OCI-LY1 (cell line): ENCODE measurements at regions not wholly inside any gene's neighbourhood (a gene's known extent, or its start where the extent isn't known, plus 50 kb on each side); places are given as distances from the start of the nearest gene placed in this dataset.

Experiments used
- H2AFZ ChIP-seq: fragments of 200-600 bp; sonication (generic), shearing (Covaris generic); 2 replicates; pipeline ENCODE4 v1.6.0; 2014; ENCODE audit warnings: antibody characterized with exemption, mild to moderate bottlenecking, low read length
- H3F3A ChIP-seq: fragments of 200-600 bp; sonication (generic), shearing (Covaris generic); 2 replicates; pipeline ENCODE4 v1.6.0; 2014; ENCODE audit warnings: mild to moderate bottlenecking, antibody characterized with exemption, low read length, moderate library complexity; ENCODE audit not compliant: insufficient read depth
- H3K27ac ChIP-seq: fragments of 200-600 bp; sonication (generic); 2 replicates; pipeline ENCODE4 v1.5.1; 2014; ENCODE audit warnings: low read length, mixed run types, mild to moderate bottlenecking, low read depth; ENCODE audit not compliant: poor library complexity, severe bottlenecking
- H3K27me3 ChIP-seq: fragments of 200-600 bp; sonication (generic); 2 replicates; pipeline ENCODE4 v1.6.0; 2014; ENCODE audit warnings: antibody characterized with exemption, mild to moderate bottlenecking, low read length, moderate library complexity; ENCODE audit not compliant: insufficient read depth
- H3K36me3 ChIP-seq: fragments of 200-600 bp; sonication (generic); 2 replicates; pipeline ENCODE4 v1.6.1; 2014; ENCODE audit warnings: mild to moderate bottlenecking, antibody characterized with exemption, low read length, moderate library complexity, mixed read lengths; ENCODE audit not compliant: insufficient read depth
- H3K4me1 ChIP-seq: fragments of 200-600 bp; sonication (generic); 2 replicates; pipeline ENCODE4 v1.5.1; 2014; ENCODE audit warnings: mild to moderate bottlenecking, low read length, moderate library complexity; ENCODE audit not compliant: insufficient read depth, severe bottlenecking
- H3K4me2 ChIP-seq: fragments of 200-600 bp; sonication (generic), shearing (Covaris generic); 2 replicates; pipeline ENCODE4 v1.6.1; 2014; ENCODE audit warnings: low read length
- H3K4me3 ChIP-seq: fragments of 200-600 bp; sonication (generic); 2 replicates; pipeline ENCODE4 v1.5.1; 2014; ENCODE audit warnings: low read length, low read depth, mild to moderate bottlenecking, mixed read lengths; ENCODE audit not compliant: poor library complexity, severe bottlenecking
- H3K79me2 ChIP-seq: fragments of 200-600 bp; shearing (Covaris generic); 2 replicates; pipeline ENCODE4 v1.6.1; 2016; ENCODE audit warnings: mixed run types, low read length, mixed read lengths; ENCODE audit not compliant: insufficient read depth
- H3K9ac ChIP-seq: fragments of 200-600 bp; sonication (generic), shearing (Covaris generic); 2 replicates; pipeline ENCODE4 v1.6.1; 2014; ENCODE audit warnings: mild to moderate bottlenecking, low read length, mixed read lengths
- H3K9me2 ChIP-seq: fragments of 200-600 bp; sonication (generic), shearing (Covaris generic); 2 replicates; pipeline ENCODE4 v1.6.1; 2014; ENCODE audit warnings: low read depth, mild to moderate bottlenecking, low read length, mixed read lengths
- H3K9me3 ChIP-seq: fragments of 200-600 bp; shearing (Covaris generic); 2 replicates; pipeline ENCODE4 v1.6.1; 2014; ENCODE audit warnings: low read length, mixed read lengths
- H4K20me1 ChIP-seq: fragments of 200-600 bp; sonication (generic), shearing (Covaris generic); 2 replicates; pipeline ENCODE4 v1.6.0; 2016; ENCODE audit warnings: mild to moderate bottlenecking, low read length; ENCODE audit not compliant: insufficient read depth
- EZH2 ChIP-seq: fragments of 200-600 bp; sonication (generic), shearing (Covaris generic); IDR thresholded peaks from 2 replicates; pipeline ENCODE4 v1.8.0; 2017; ENCODE audit warnings: borderline replicate concordance, mixed run types, mild to moderate bottlenecking, antibody characterized with exemption, low read length, moderate library complexity, mixed read lengths
- TF ChIP-seq, protein P1 (sequence below): fragments of 200-600 bp; sonication (generic), shearing (Covaris generic); IDR thresholded peaks from 2 replicates; pipeline ENCODE4 v1.5.1; 2017; ENCODE audit warnings: mild to moderate bottlenecking, antibody characterized with exemption, low read length, moderate library complexity, mixed read lengths

DNA sequence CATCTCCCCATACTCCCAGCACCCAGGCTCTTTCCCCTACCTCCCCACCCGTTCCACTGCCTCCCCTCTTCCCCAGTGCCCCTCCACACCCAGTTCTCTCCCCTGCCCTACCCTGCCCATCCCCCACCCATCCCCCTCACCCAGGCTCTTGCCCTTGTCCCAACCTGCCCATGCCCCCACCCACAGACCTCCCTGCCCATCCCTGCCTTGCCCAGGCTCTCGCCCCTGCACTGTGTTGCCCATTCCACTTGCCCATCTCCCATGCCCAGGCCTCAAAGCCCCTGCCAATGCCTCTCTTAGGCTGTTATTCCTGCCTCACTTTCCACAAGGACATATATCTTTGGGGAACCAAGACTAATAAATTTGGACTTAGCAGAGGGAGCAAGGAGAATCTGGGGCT is 262.6 kb upstream of the CXCL12 start:
- Histone ChIP-seq H3F3A (no peaks in the 10 kb centered on the region), H3K36me3 (no peaks in the 10 kb centered on the region), H3K9me2 (no peaks in the 10 kb centered on the region), H3K79me2 (no peaks in the 10 kb centered on the region), H3K9me3 (no peaks in the 10 kb centered on the region), H3K4me3 (no peak overlapping the region), H3K4me1 (no peaks in the 10 kb centered on the region), H3K9ac (no peak overlapping the region), H4K20me1 (no peaks in the 10 kb centered on the region), H3K27ac (no peak overlapping the region), H2AFZ (no peak overlapping the region), H3K27me3 (no peaks in the 10 kb centered on the region), H3K4me2 (no peak overlapping the region)
- TF ChIP-seq, protein P1, sequence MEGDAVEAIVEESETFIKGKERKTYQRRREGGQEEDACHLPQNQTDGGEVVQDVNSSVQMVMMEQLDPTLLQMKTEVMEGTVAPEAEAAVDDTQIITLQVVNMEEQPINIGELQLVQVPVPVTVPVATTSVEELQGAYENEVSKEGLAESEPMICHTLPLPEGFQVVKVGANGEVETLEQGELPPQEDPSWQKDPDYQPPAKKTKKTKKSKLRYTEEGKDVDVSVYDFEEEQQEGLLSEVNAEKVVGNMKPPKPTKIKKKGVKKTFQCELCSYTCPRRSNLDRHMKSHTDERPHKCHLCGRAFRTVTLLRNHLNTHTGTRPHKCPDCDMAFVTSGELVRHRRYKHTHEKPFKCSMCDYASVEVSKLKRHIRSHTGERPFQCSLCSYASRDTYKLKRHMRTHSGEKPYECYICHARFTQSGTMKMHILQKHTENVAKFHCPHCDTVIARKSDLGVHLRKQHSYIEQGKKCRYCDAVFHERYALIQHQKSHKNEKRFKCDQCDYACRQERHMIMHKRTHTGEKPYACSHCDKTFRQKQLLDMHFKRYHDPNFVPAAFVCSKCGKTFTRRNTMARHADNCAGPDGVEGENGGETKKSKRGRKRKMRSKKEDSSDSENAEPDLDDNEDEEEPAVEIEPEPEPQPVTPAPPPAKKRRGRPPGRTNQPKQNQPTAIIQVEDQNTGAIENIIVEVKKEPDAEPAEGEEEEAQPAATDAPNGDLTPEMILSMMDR = no peak
- no peak for TF ChIP-seq EZH2

DNA sequence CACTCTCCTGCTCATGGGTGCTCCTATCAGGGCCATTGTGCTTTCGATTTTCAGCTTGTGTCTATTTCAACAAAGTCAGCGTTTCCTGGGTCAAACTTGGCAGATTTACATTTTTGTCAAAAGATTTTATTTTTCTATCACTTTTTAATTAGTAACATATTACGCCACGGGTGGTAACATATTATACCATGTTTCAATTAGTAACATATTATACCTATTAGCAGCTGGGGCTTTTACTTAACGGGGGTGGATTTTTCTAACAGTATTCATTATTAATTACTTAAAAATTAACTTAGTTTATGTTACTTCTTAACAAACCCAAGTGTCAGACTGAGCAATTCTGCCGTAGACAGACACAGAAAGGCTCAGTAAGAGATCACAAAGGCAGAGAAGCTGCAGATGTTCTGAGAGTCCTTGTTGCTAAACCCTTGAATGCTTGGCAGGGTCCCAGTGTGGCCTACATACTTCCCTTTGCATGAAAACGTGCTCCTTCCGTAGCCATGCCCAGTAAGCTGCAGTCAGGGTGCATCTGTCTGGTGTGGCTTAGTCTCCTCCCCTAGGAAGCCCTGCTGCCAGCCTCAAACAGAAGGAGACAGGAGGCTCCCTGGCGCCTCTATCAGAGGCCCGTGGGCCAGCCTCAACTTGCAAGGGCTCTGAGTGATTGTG is 263.1 kb upstream of the CXCL12 start:
- Histone ChIP-seq H3K27ac (no peak overlapping the region), H4K20me1 (no peaks in the 10 kb centered on the region), H3F3A (no peaks in the 10 kb centered on the region), H3K79me2 (no peaks in the 10 kb centered on the region), H2AFZ (no peak overlapping the region), H3K9me2 (no peaks in the 10 kb centered on the region), H3K4me2 (no peak overlapping the region), H3K4me3 (no peak overlapping the region), H3K27me3 (no peaks in the 10 kb centered on the region), H3K4me1 (no peaks in the 10 kb centered on the region), H3K36me3 (no peaks in the 10 kb centered on the region), H3K9me3 (no peaks in the 10 kb centered on the region), H3K9ac (no peak overlapping the region)
- TF ChIP-seq, protein P1 = no peak
- no peak for TF ChIP-seq EZH2

DNA sequence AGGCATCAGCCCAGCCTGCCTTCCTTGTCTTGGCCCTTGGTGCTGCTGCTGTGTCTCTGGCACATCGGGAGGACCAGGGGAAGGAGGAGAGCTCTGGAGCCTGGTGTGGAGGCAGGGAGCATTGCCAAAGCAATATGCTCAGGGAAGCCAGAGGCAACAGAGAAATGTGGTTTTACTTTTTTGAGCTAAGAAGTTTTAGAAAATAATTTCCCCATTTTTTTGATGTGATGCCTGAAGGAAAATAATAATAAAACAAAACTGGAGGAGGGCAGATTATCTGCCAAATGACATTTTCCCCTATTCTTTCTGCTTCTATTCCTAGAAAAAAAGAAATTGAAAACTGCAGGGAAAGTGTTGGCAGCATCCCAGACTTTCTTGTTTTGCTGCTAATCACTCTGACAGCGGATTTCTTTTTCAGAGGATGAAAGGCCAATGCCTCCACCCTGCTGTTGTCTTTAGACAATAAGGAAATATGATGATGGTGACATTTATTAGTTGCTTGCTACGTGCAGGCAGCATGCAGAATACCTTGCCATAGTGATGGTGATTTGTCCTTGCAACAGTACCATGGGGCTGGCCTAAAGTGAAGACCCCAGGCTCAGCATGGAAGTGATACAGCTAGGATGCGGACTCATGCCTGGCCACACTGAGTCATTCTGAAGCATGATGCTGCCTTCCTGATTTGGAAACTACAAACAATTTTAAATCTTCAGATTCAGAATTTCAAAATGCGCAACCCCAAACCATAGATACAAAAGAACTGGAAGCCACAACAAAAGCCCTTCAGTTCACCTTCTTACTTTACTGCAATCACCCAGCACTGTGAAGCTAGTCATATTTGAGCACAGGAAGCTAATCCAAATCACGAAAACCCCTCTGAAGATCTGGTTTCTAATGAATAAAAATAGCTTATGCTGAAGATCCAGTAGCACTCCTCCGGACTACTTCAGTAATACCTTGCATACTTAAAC is 260.2 kb upstream of the TMEM72 start:
- Histone ChIP-seq H4K20me1 (no peaks in the 10 kb centered on the region), H3K9me3 (no peaks in the 10 kb centered on the region), H2AFZ (no peak overlapping the region), H3K36me3 (no peaks in the 10 kb centered on the region), H3K27me3 (no peaks in the 10 kb centered on the region), H3K9ac (no peak overlapping the region), H3K27ac (no peak overlapping the region), H3K79me2 (no peaks in the 10 kb centered on the region), H3K4me3 (no peak overlapping the region), H3F3A (no peaks in the 10 kb centered on the region), H3K4me1 (no peaks in the 10 kb centered on the region), H3K4me2 (no peak overlapping the region), H3K9me2 (no peaks in the 10 kb centered on the region)
- TF ChIP-seq, protein P1 = no peak
- no peak for TF ChIP-seq EZH2
